ENCODE measurements at regions not wholly inside any gene's neighbourhood (a gene's known extent, or its start where the extent isn't known, plus 50 kb on each side); places are given as distances from the start of the nearest gene placed in this dataset.
"Not testable (repeated sequence)": the region's sequence is repeated elsewhere in the genome, so short reads cannot be mapped to it uniquely, and the experiment has no call there.

DNA sequence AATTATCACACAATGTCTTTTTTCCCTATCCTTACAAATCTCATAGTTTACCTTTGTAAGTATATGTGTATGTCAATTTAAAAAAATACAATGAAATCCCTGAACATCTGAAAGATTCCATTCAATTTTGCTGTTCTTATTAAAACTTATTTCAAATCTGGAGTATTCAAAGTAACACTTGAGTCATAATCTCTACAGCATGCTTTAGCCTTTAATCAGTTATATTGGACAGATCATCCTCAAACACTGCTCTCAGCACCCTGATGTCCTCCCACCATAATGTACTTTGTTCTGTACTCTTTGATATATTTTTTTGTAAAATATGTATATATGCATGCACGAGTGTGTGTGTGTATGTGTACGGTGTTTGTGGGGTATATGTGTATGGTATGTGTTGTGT is 83.0 kb upstream of the RPS6KA2 start:
- intact Hi-C loops (cut with DNase I): no loop called here
- TF ChIP-seq, protein P1, sequence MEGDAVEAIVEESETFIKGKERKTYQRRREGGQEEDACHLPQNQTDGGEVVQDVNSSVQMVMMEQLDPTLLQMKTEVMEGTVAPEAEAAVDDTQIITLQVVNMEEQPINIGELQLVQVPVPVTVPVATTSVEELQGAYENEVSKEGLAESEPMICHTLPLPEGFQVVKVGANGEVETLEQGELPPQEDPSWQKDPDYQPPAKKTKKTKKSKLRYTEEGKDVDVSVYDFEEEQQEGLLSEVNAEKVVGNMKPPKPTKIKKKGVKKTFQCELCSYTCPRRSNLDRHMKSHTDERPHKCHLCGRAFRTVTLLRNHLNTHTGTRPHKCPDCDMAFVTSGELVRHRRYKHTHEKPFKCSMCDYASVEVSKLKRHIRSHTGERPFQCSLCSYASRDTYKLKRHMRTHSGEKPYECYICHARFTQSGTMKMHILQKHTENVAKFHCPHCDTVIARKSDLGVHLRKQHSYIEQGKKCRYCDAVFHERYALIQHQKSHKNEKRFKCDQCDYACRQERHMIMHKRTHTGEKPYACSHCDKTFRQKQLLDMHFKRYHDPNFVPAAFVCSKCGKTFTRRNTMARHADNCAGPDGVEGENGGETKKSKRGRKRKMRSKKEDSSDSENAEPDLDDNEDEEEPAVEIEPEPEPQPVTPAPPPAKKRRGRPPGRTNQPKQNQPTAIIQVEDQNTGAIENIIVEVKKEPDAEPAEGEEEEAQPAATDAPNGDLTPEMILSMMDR (IDR thresholded peaks at IDR 0.05): no peak
- ATAC-seq (no peak), DNase-seq (no peak)
- H3K27me3 ChIP-seq: no peaks in the 10 kb centered on the region
- no peak overlapping the region for H3K27ac ChIP-seq
- H3K9me3 ChIP-seq: no peaks in the 10 kb centered on the region
- no peak overlapping the region for H3K4me3 ChIP-seq
- H3K4me1 ChIP-seq: no peaks in the 10 kb centered on the region
- H3K36me3 ChIP-seq: no peaks in the 10 kb centered on the region

DNA sequence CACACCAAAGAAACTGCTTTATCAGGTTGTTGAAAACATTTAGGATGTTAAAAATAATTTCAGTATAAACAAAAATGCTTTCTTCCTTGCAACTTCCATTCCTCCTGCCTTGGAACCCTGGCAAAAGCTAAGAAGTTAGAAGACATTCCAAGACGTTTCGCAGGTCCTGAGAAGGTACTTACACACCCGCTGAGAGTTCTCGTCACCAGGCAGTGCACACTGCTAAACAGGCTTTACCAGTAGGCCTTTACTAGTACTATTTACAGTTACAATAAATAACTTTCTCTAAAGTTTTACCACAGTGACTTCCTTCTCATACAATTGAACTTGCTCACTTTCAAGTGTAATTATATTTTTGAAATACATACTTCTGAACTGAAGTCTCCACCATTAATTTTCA is 81.4 kb upstream of the RPS6KA2 start:
- ATAC-seq (peak; percentile 66), DNase-seq (no peak)
- TF ChIP-seq, protein P1 (IDR thresholded peaks at IDR 0.05): no peak
- no peaks in the 10 kb centered on the region for H3K36me3 ChIP-seq
- H3K27me3 ChIP-seq: no peaks in the 10 kb centered on the region
- no peaks in the 10 kb centered on the region for H3K4me1 ChIP-seq
- H3K27ac ChIP-seq: no peak overlapping the region
- H3K9me3 ChIP-seq: no peaks in the 10 kb centered on the region
- no peak overlapping the region for H3K4me3 ChIP-seq
- intact Hi-C loops (cut with DNase I): no loop called here

DNA sequence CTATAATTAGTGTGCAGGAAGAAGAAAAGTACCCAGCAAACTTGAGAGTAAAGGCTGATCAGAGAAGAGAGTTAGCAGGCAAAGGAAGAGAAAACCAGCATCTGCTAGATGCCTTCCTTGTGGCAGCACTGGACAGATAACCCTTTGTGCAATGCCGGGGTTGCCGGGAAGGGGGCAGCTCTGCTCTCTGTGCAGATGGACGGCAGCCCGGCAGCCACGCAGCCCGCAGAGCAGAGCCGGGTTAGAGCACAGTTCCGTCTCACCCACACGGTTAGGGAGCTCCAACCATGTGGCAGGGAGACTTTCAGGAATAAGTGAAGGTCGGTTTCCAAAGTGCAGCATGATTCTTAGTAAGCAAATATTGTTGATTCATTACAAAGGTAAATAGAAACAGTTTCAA is 80.0 kb upstream of the RPS6KA2 start:
- peak; percentile 96 for ATAC-seq

DNA sequence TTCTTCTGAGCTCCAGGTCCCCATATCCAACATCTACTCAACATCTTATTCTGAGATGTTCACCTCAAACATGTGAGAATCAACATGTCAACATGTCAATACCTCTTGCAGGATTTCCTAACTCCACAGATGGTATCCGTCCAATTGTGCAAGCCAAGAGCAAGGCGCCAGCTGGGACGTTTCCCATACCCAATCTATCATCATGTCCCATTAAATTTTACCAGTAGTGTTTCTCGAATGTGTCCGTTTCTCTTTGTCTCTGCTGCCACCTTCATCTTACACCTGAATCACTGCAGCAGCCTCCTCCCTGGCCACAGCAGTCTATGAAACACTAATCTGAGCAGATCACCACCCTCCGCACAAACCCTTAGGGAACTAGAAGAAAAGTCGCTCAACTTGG is 78.0 kb upstream of the RPS6KA2 start:
- Histone ChIP-seq H3K27ac (no peak overlapping the region), H3K27me3 (no peaks in the 10 kb centered on the region), H3K36me3 (no peaks in the 10 kb centered on the region), H3K4me1 (no peaks in the 10 kb centered on the region), H3K9me3 (no peaks in the 10 kb centered on the region), H3K4me3 (no peak overlapping the region)
- TF ChIP-seq, protein P1 (IDR thresholded peaks at IDR 0.05): no peak
- DNase-seq (peak; percentile 10), ATAC-seq (no peak)
- intact Hi-C loops (cut with DNase I): no loop called here

More for the DNA sequence above, 80.0 kb upstream of the RPS6KA2 start:
- intact Hi-C loops (cut with DNase I): no loop called here
- H3K9me3 ChIP-seq: no peaks in the 10 kb centered on the region
- H3K36me3 ChIP-seq: no peaks in the 10 kb centered on the region
- no peak overlapping the region for H3K4me3 ChIP-seq
- DNase-seq: peak; percentile 88
- no peak overlapping the region for H3K27ac ChIP-seq
- TF ChIP-seq, protein P1 (IDR thresholded peaks at IDR 0.05): peak; percentile 53
- H3K27me3 ChIP-seq: no peaks in the 10 kb centered on the region
- no peaks in the 10 kb centered on the region for H3K4me1 ChIP-seq

DNA sequence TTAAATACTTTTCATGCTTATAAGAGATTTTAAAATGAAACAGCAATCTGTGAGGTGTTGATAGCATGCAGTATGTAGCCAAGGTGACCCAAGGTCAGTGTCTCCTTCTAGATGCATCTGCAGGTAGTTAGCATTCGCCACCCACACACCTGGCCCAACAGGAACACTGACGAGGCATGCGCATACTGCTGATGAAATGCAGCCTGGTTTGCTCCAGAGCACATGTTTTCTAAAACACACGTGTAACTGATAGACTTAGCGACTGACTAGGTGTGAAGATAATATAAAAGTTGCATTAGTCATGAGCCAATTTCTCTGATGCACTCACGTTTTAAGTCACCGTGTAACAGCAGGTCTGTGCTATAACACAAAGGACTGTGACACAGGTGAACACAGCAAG is 77.1 kb upstream of the RPS6KA2 start:
- H3K4me1 ChIP-seq: no peaks in the 10 kb centered on the region
- H3K27me3 ChIP-seq: no peaks in the 10 kb centered on the region
- no peak overlapping the region for H3K4me3 ChIP-seq
- H3K27ac ChIP-seq: no peak overlapping the region
- intact Hi-C loops (cut with DNase I): no loop called here
- no peak for ATAC-seq
- DNase-seq: no peak
- TF ChIP-seq, protein P1 (IDR thresholded peaks at IDR 0.05): no peak
- no peaks in the 10 kb centered on the region for H3K36me3 ChIP-seq
- H3K9me3 ChIP-seq: no peaks in the 10 kb centered on the region

DNA sequence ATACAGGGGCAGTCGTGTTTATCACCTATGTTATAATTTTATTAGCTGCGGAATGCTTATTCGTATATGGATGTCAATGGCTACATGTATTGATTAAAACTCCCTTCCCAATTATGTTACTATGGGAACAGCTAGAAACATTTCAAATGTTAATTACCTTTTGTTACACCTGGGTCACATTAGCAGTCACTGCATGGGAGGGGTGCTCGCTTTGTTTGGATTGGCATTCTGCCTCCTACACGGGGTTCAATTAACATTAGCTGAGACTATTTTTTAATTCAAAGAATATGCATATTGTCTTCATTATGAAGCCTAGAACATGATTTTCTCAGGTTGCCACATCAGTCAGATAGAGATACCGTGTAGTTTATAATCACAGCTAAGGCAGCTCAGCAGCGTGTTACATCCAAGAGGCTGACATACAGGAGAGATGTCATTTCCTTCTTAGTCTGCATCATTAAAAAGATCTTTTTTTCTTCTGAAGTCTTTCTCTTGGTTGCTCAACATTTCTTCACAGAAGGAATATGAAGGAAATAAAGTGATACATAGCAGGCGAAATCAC is 76.2 kb upstream of the RPS6KA2 start:
- TF ChIP-seq, protein P1 (IDR thresholded peaks at IDR 0.05): no peak
- Histone ChIP-seq H3K27ac (no peak overlapping the region), H3K27me3 (no peaks in the 10 kb centered on the region), H3K9me3 (no peaks in the 10 kb centered on the region), H3K36me3 (no peaks in the 10 kb centered on the region), H3K4me1 (no peaks in the 10 kb centered on the region), H3K4me3 (no peak overlapping the region)
- DNase-seq: no peak
- intact Hi-C loops (cut with DNase I): no loop called here
- no peak for ATAC-seq

DNA sequence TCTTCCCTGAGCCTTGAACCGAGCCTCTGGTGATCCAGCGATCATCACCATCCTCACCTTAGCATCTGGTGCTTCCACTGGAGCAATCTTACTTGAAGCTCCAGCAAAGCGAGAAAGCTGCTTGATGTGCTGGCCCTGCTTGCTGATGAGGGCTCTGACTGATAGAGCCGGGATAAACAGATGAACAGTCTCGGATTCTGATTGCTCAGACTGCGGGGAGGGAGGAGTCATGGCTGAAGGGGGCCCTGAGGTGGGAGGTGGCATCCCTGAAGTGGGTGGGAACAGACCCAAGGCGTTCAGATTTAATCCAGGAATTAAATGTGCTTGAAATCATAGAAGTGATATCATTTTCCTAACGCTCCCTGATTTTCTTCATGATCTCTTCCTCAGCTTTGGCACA is 74.4 kb upstream of the RPS6KA2 start:
- ATAC-seq, H3K36me3 ChIP-seq, H3K9me3 ChIP-seq: not testable (repeated sequence)

DNA sequence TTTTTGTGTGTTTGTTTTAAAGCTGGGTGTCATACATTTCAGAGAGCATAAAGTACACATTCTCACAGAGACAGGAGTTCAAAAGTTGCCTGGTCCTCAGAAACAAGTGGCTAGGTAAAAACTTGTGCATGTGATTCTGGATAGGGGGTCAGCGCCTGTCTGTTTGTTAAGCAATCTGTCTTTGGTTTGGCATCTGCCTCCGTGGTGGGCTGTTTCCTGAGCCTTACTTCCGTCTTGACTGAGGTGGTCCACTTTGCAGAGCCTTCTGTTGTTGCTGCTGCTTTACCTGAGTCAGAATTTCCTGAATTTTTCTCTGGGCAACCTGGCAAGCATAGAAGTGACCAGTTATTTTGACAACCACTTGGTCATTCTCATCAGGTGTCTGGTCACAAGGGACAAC is 73.8 kb upstream of the RPS6KA2 start:
- H3K27ac ChIP-seq; ATAC-seq; DNase-seq; H3K4me1 ChIP-seq; H3K27me3 ChIP-seq; H3K4me3 ChIP-seq; intact Hi-C loops (cut with DNase I); H3K9me3 ChIP-seq; H3K36me3 ChIP-seq: not testable (repeated sequence)

More for the DNA sequence above, 74.4 kb upstream of the RPS6KA2 start:
- H3K27ac ChIP-seq; DNase-seq; intact Hi-C loops (cut with DNase I); H3K4me3 ChIP-seq; H3K27me3 ChIP-seq; H3K4me1 ChIP-seq: not testable (repeated sequence)

Measured in upper lobe of right lung (tissue), 1 donor.